CD4-positive, alpha-beta T cell treated with Interleukin-2 at 100 ng/mL for 4 hours (primary cell): ENCODE measurements at regions not wholly inside any gene's neighbourhood (a gene's known extent, or its start where the extent isn't known, plus 50 kb on each side); places are given as distances from the start of the nearest gene placed in this dataset.

ENCODE experiments used
- DNase-seq: peaks from one replicate; pipeline ENCODE4 v3.0.0-alpha.2; 2020; ENCODE audit warnings: low spot score

DNA sequence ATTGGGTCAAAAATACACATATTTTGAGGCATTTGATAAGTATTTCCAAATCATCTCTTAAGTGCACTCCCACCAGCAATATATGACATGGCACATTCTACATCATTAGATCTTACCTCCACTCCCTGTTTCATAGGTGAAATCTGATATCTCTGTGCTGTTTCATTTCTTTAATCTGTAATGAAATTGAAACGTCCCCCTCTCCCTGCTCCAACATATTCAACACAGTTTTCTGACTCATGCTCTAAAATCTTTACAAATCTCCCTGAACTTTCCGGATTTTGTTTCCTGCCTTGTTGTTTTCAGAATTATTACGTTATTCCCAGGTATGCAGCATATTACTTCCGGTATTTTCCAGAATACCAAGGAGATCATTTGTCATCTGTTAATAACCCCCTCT, 66.1 kb upstream of the AKT3 start:
- DNase-seq, result no peak

DNA sequence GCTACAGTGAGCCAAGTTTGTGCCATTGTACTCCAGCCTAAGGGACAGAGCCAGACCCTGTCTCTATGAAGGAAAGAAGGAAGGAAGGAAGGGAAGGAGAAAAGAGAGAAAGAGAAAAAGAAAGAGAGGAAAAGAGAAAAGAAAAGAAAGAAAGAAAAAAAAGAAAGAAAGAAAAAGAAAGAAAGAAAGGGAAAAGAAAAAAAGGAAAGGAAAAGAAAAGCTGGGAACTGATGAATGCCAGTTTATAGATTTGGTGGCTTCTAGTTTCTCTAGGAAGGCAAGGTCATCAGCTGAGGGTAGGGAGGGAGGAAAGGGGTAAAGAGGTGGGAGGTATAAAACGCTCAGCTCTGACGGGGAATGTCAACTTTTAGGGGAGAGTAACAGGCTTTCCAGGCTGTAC, 62.3 kb upstream of the AKT3 start:
- no peak for DNase-seq

DNA sequence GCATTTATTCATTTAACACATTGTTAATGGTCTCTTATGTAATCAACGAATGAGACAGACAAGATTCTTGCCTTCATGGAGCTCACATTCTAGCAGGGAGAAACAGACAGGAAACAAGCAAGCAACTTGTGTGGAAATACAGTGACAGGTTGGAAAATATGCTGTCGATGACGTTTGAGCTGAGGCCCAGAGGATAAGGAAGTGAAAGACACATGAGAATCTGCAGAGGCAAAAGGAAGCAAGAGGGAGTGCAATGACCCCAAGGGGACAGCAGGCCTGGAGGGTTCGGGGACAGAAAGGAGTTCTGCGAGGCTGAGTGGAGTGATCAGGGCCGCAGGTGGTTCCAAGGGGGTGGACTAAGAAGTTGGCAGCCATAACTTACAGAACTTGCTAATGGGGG, 60.6 kb upstream of the AKT3 start:
- no peak for DNase-seq

DNA sequence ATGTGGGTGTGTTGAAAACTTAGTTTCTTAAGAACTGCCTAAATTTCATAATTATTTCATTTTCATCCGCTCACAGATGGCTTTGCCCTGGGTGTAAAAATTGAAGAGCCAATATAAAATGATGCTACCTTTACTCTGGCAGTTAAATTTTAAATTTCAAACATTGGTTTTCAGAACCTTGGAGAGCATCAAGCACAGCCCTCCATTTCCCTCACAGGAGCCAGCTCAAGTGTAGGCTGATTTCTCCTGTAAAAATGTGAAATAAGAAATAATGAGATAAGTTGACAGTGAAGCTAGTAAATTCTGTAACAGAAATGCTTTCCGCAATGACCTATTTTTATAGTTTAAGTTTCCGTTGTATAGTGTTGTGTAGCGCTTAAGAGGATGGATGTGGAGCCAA, 53.9 kb upstream of the AKT3 start:
- DNase-seq, result no peak

DNA sequence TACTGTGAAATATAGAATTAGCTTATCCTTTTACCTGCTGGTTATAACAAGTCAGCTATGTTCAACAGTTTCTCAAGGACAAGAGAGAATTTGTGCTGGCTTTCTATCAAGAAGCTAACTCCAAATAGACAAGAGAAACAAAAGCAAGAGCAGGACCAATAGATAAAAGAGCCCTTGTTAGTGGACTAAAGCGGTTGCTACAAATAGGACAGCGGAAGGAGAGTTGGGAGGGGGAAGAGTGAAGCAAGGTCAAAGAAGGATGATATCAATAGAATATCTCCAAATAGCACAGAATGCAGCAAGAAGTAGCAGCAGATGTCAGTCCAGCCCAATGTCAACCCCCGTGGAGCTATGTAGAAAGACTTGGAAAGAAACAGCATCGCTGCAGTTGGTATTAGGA, 53.0 kb upstream of the AKT3 start:
- no peak for DNase-seq

DNA sequence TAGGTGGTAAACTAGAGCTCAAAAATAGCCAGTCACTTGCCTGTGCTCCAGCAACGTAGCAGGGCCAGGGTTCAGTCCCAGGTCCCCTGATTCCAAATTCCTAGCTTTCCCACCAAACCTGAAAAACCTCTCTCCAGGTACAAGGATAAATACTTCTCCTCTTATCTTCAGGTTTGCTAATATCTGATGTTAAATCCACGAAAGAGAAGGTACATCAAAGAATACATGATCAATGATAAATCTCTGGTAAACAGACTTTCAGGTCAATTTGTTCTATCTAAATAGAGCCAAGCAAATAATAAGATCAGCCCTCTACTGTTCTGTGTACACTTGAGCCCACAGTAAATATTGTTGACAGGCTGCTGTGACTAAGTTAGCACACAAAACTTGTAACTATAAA, 52.1 kb upstream of the AKT3 start:
- DNase-seq, result no peak
